GM12864 (cell line): ENCODE measurements at regions not wholly inside any gene's neighbourhood (a gene's known extent, or its start where the extent isn't known, plus 50 kb on each side); places are given as distances from the start of the nearest gene placed in this dataset.

ENCODE experiments used
- DNase-seq: peaks from one replicate; pipeline ENCODE4 v3.0.0-alpha.2; 2011; ENCODE audit warnings: low read depth
- H3K4me3 ChIP-seq: 2 replicates; pipeline ENCODE4 v1.5.1; 2011; ENCODE audit warnings: mild to moderate bottlenecking, low read depth, low read length, control low read depth
- TF ChIP-seq, protein P1 (sequence below): IDR thresholded peaks from 2 replicates; pipeline ENCODE4 v1.5.1; 2011; ENCODE audit warnings: low read depth, mild to moderate bottlenecking, moderate library complexity, low read length, control low read depth, inconsistent platforms; ENCODE audit errors: missing control alignments

DNA sequence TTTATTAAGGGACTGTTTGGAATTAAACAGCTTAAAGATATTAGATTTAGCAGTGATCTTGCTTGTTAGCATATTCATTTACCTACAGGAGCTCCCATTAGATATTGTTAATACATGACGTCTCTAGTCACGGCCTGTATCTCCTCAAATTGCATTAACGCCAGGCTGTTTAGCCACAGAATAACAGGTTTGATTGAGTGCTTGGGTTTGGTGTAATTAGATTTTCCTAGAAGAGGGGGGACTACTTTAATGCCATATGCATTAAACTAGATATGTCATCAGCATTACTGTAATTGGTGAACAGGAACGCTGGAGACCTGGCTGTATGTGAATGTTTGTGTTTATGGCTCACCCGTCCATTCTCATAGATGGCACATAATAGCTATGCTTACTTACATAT lies 841.4 kb upstream of the NR2F2 start:
- no peak overlapping the region for H3K4me3 ChIP-seq
- TF ChIP-seq, protein P1, sequence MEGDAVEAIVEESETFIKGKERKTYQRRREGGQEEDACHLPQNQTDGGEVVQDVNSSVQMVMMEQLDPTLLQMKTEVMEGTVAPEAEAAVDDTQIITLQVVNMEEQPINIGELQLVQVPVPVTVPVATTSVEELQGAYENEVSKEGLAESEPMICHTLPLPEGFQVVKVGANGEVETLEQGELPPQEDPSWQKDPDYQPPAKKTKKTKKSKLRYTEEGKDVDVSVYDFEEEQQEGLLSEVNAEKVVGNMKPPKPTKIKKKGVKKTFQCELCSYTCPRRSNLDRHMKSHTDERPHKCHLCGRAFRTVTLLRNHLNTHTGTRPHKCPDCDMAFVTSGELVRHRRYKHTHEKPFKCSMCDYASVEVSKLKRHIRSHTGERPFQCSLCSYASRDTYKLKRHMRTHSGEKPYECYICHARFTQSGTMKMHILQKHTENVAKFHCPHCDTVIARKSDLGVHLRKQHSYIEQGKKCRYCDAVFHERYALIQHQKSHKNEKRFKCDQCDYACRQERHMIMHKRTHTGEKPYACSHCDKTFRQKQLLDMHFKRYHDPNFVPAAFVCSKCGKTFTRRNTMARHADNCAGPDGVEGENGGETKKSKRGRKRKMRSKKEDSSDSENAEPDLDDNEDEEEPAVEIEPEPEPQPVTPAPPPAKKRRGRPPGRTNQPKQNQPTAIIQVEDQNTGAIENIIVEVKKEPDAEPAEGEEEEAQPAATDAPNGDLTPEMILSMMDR = no peak
- no peak for DNase-seq

DNA sequence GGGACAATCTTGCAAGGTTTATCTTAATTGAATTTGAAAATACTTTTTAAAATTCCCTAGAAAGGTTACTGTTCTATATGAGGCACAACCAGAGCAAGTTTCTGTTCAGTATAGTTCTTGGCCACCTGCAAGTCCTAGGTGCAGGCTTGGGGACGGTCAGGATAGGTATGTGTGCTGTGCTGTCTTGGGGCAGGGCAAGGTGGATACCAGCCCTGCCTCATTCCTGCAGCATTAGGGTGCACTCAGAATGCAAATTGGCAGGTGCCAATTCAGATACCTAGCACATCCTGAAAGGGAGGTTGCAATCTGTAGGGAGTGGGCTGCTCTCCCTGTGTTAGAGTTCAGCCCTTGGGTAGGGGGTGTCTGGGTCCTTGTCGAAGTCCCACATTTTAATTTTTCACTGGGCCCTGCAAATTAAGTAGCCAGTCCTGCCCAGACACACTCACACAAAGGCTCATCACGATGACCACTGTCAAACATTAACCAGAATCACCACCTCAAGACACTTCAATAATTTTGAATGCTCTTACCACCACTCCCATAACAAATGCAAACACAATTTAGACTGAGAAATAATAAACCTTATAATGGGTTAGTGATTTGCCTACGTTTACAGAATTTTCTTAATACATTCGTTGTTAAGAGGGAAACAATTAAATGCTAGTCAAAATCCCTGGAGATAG lies 838.0 kb upstream of the NR2F2 start:
- DNase-seq = no peak
- no peak overlapping the region for H3K4me3 ChIP-seq
- TF ChIP-seq, protein P1 = no peak

DNA sequence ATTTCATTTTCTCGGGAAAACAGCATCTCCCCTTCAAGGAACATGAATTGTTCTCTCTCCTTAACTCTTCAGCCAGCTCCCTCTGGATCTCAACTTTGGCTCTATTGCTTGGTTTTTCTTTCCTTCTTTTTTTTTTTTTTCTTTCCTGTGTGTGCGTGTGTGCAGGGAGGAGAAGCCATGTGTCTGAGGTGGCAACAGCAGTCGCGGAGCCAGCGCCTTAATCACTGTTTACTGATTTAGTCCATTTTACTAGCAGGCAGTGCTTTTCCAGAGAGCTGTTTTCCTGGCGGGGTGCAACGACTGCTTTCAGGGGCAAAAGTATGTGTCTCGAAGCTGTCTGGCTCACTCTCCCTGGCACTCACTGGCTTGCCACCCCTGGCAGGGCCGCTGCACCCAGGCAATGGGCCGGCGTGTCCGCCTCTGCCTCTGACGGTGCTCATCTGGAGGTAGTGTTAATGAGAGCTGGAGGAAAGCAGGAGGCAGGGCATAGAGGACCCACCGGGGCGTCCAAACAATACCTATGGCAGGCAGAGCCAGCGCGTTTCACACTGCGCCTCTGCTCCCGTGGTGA lies 835.4 kb upstream of the NR2F2 start:
- TF ChIP-seq, protein P1 = no peak
- no peak overlapping the region for H3K4me3 ChIP-seq
- no peak for DNase-seq

DNA sequence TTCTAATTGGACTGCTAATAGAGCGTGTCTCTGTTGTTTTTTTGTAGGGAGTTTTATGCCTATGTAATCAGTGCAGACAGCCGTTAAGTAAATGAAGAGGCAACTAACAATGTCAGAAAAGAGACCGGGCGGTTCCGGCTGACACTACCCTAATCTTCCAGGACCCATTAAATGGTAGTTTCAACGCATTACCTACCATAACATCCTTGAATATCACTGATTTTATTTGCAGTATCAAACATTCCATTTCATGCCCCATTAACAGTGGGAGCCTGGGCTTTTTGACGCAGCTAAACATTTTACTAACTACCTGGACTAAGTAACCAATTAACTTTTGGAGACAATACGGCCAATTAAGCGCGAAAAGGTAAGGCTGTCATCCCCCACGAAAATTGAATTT lies 832.9 kb upstream of the NR2F2 start:
- TF ChIP-seq, protein P1 = no peak
- H3K4me3 ChIP-seq = no peak overlapping the region
- no peak for DNase-seq

DNA sequence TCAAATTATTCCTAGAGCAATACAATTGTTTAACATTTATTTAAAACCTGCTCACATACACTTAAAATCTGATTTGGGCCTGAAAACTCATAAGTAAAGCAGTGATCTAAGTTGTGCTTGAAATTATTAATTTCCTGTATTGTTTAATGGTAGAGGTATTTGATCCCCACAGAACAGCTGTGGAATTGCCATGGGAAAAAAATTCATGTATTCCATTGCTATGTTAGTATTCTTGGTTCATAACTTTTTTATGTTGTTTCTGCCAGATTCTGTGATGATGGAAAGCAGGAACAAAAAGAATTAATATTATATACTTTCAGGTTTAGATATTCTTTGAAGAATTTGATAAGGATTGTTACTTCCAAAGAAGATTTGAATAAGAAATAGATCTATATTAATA lies 831.5 kb upstream of the NR2F2 start:
- TF ChIP-seq, protein P1 = no peak
- no peak for DNase-seq
- H3K4me3 ChIP-seq = no peak overlapping the region

DNA sequence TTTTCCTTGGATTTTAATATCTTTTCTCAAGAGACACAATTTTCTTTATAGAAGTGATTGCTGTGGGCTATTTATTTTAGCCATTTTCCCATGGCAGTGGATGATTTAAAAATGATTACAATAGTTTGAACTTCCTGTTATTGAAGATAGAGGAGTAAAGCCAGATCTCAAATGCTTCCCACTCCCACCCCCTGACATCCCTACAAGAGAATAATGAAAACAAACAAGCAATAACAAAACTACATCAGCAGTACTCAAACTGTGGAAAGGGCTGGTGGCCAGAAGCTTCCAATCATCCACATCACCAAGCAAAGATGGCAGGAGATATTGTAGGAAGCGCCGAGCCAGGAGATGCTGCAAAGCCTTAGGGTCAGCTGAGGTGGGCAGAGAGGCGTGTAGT lies 831.1 kb upstream of the NR2F2 start:
- H3K4me3 ChIP-seq = no peak overlapping the region
- TF ChIP-seq, protein P1 = no peak
- DNase-seq = no peak

DNA sequence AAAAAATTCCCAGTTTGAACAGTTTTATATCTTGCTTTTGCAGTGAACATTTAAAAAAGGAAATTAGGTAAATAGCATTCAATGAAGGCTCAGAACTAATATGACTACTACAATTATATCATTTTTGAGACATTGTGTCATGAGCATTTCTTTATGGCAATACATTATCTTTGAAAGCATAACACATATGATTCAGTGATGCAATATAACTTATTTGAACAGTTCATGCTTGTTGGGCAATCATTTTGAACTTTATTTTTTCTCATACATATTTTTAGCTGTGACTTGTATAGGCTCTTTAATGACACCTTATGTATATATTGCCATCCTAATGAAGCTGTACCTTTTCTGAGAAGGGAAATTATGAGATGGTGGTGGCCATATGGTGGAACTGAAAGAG lies 828.6 kb upstream of the NR2F2 start:
- no peak for DNase-seq
- H3K4me3 ChIP-seq = no peak overlapping the region
- TF ChIP-seq, protein P1 = no peak
